ENCODE measurements at regions not wholly inside any gene's neighbourhood (a gene's known extent, or its start where the extent isn't known, plus 50 kb on each side); places are given as distances from the start of the nearest gene placed in this dataset.

- no peak for FAIRE-seq
- in situ Hi-C loops (cut with MboI) (no loop called here), intact Hi-C loops (cut with micrococcal nuclease) (no loop called here)
- H4K20me1 ChIP-seq (replicated peaks; ENCODE audit: control insufficient read depth, insufficient read depth, low read length), result no peaks in the 10 kb centered on the region; the same call in 1 of the 2 replicates
- no peaks in the 10 kb centered on the region for H3K27me3 ChIP-seq (ENCODE audit: control insufficient read depth in 2 of 2, insufficient read depth in 2 of 2, low read length in 2 of 2)
- no peak overlapping the region for H3K9ac ChIP-seq (ENCODE audit: insufficient read depth in 1 of 2, low read depth in 2 of 2, low read length in 2 of 2)
- WGBS (ENCODE audit: insufficient coverage, low coverage, missing lambda C conversion rate), result 31% methylated on average over 2 of the region's 2 CpGs
- H2AFZ ChIP-seq (ENCODE audit: low read depth, low read length), result no peak overlapping the region
- H3K4me2 ChIP-seq (ENCODE audit: insufficient read depth, low read length), result no peak overlapping the region
- POLR2A ChIA-PET, result no interaction called here
- H3K9me1 ChIP-seq (ENCODE audit: control insufficient read depth, insufficient read depth, low read length), result no peaks in the 10 kb centered on the region
- H3K4me1 ChIP-seq (replicated peaks in 1 of 2; ENCODE audit: control insufficient read depth in 2 of 2, insufficient read depth in 2 of 2, low read length in 2 of 2), result no peaks in the 10 kb centered on the region
- H3K79me2 ChIP-seq (ENCODE audit: control insufficient read depth, insufficient read depth, low read length), result no peaks in the 10 kb centered on the region
- no peaks in the 10 kb centered on the region for H3K9me3 ChIP-seq (replicated peaks; ENCODE audit: control insufficient read depth, insufficient read depth, low read depth, low read length)
- CTCF ChIA-PET (ENCODE audit: low intra/inter-chr PET ratio), result no interaction called here
- H3K27ac ChIP-seq (ENCODE audit: extremely low read depth, low read depth, low read length), result no peak overlapping the region
- no peak overlapping the region for H3K4me3 ChIP-seq
- no peak for ATAC-seq
- DNase-seq (ENCODE audit: extremely low read depth in 1 of 4, low spot score in 3 of 4), result no peak
- H3K36me3 ChIP-seq (ENCODE audit: control insufficient read depth, insufficient read depth, low read length), result no peaks in the 10 kb centered on the region; the same call in 2 of the 3 replicates
- TF ChIP-seq KLF13 (tag; IDR thresholded peaks at IDR 0.05; ENCODE audit: borderline replicate concordance, low read depth), result no peak
- TF ChIP-seq THRA (IDR thresholded peaks at IDR 0.05), result no peak
- no peak for TF ChIP-seq BDP1 (IDR thresholded peaks at IDR 0.05; ENCODE audit: insufficient read depth, insufficient read length)
- no TSS peak for BruUV-seq (replicated peaks)
These were observed 137.7 kb downstream of the KATNIP start for GRCh38 chr16:27687605-27688004.

- Histone ChIP-seq H3K9ac (ENCODE audit: insufficient read depth in 1 of 2, low read depth in 2 of 2, low read length in 2 of 2) (no peak overlapping the region), H3K4me2 (ENCODE audit: insufficient read depth, low read length) (no peak overlapping the region), H2AFZ (ENCODE audit: low read depth, low read length) (no peak overlapping the region), H3K27ac (ENCODE audit: extremely low read depth, low read depth, low read length) (no peak overlapping the region), H3K9me3 (replicated peaks; ENCODE audit: control insufficient read depth, insufficient read depth, low read depth, low read length) (no peaks in the 10 kb centered on the region), H3K27me3 (ENCODE audit: control insufficient read depth in 2 of 2, insufficient read depth in 2 of 2, low read length in 2 of 2) (no peaks in the 10 kb centered on the region), H3K9me1 (ENCODE audit: control insufficient read depth, insufficient read depth, low read length) (no peaks in the 10 kb centered on the region), H4K20me1 (replicated peaks; ENCODE audit: control insufficient read depth, insufficient read depth, low read length) (no peaks in the 10 kb centered on the region; the same call in 1 of the 2 replicates), H3K4me1 (replicated peaks in 1 of 2; ENCODE audit: control insufficient read depth in 2 of 2, insufficient read depth in 2 of 2, low read length in 2 of 2) (no peaks in the 10 kb centered on the region), H3K4me3 (no peak overlapping the region), H3K36me3 (ENCODE audit: control insufficient read depth, insufficient read depth, low read length) (no peaks in the 10 kb centered on the region), H3K79me2 (ENCODE audit: control insufficient read depth, insufficient read depth, low read length) (no peaks in the 10 kb centered on the region)
- in situ Hi-C loops (cut with MboI) (loop anchor here (5.0 kb wide), 1 partner anchor 178 kb away; no protein-coding TSS in a partner anchor), intact Hi-C loops (cut with micrococcal nuclease) (loop anchor here (2.0 kb wide), 1 partner anchor 177 kb away; no protein-coding TSS in a partner anchor)
- DNase-seq (ENCODE audit: extremely low read depth in 1 of 4, low spot score in 3 of 4) (no peak), FAIRE-seq (no peak), ATAC-seq (no peak)
- BruUV-seq (replicated peaks), result no TSS peak
- ChIA-PET CTCF (ENCODE audit: low intra/inter-chr PET ratio) (interaction anchor here (0.8 kb wide), 1 partner anchor 178 kb away, joined by 3 read pairs; no protein-coding TSS in a partner anchor), POLR2A (no interaction called here)
- 70% methylated on average over 5 of the region's 5 CpGs for WGBS (ENCODE audit: insufficient coverage, low coverage, missing lambda C conversion rate)
- TF ChIP-seq, protein P1, sequence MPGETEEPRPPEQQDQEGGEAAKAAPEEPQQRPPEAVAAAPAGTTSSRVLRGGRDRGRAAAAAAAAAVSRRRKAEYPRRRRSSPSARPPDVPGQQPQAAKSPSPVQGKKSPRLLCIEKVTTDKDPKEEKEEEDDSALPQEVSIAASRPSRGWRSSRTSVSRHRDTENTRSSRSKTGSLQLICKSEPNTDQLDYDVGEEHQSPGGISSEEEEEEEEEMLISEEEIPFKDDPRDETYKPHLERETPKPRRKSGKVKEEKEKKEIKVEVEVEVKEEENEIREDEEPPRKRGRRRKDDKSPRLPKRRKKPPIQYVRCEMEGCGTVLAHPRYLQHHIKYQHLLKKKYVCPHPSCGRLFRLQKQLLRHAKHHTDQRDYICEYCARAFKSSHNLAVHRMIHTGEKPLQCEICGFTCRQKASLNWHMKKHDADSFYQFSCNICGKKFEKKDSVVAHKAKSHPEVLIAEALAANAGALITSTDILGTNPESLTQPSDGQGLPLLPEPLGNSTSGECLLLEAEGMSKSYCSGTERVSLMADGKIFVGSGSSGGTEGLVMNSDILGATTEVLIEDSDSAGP (CRISPR knock-in tag; IDR thresholded peaks at IDR 0.05), result no peak
- TF ChIP-seq ZFP30 (CRISPR knock-in tag; IDR thresholded peaks at IDR 0.05; ENCODE audit: borderline replicate concordance), result no peak
- TF ChIP-seq RCOR1 (IDR thresholded peaks at IDR 0.05; ENCODE audit: borderline replicate concordance in 1 of 2, low read depth in 2 of 2, low read length in 2 of 2), result no peak
- no peak for TF ChIP-seq JUN (IDR thresholded peaks at IDR 0.05; ENCODE audit: borderline replicate concordance, low read depth, low read length)
- no peak for TF ChIP-seq JUN (CRISPR knock-in tag; IDR thresholded peaks at IDR 0.05; ENCODE audit: borderline replicate concordance)
- no peak for TF ChIP-seq RBM39 (optimal IDR thresholded peaks at IDR 0.05; ENCODE audit: low read depth, low read length)
- TF ChIP-seq, protein P2, sequence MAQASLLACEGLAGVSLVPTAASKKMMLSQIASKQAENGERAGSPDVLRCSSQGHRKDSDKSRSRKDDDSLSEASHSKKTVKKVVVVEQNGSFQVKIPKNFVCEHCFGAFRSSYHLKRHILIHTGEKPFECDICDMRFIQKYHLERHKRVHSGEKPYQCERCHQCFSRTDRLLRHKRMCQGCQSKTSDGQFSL (CRISPR knock-in tag; IDR thresholded peaks at IDR 0.05), result no peak
- TF ChIP-seq, protein P2 (tag; IDR thresholded peaks at IDR 0.05), result no peak
These were observed 139.8 kb downstream of the KATNIP start for GRCh38 chr16:27689711-27690110.
